ENCODE measurements at regions not wholly inside any gene's neighbourhood (a gene's known extent, or its start where the extent isn't known, plus 50 kb on each side); places are given as distances from the start of the nearest gene placed in this dataset.

DNA sequence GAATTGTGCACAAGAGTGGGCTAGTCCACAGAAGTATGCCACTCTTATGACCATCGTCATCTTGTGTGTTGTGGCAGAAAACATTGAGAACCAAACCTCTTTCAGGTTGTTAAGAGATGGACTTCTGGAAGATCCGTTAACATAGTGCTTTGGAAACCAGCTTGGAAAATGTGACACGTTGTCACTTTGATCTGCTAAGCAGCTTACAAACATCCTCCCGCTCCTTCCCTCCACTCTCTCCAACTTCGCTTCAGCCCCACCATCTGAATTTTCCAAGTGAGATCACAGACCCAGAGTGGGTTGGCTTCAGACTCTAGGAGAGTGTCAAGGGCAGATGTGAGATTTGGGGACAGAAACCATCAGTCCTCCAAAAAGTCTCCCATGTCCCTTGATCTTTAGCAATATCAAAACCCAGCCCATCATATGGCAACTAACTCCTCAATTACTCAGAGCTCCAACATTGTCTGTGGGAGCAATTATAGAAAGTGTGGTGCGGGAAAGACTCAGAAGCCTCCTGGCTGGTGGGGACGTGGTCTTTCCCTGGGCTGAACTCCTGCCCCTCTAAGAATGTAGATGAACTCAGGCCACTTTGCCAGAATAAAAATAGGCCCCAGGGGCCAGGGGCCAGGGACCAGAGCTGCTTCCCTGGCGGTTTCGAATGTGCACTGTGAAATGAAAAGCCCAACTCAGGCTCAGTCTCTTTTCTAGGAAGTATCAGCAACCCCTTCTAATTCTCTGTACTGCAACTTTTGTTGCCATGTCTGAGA, 129.5 kb downstream of the SLC38A6 start (continued):
- TF ChIP-seq, protein P1, sequence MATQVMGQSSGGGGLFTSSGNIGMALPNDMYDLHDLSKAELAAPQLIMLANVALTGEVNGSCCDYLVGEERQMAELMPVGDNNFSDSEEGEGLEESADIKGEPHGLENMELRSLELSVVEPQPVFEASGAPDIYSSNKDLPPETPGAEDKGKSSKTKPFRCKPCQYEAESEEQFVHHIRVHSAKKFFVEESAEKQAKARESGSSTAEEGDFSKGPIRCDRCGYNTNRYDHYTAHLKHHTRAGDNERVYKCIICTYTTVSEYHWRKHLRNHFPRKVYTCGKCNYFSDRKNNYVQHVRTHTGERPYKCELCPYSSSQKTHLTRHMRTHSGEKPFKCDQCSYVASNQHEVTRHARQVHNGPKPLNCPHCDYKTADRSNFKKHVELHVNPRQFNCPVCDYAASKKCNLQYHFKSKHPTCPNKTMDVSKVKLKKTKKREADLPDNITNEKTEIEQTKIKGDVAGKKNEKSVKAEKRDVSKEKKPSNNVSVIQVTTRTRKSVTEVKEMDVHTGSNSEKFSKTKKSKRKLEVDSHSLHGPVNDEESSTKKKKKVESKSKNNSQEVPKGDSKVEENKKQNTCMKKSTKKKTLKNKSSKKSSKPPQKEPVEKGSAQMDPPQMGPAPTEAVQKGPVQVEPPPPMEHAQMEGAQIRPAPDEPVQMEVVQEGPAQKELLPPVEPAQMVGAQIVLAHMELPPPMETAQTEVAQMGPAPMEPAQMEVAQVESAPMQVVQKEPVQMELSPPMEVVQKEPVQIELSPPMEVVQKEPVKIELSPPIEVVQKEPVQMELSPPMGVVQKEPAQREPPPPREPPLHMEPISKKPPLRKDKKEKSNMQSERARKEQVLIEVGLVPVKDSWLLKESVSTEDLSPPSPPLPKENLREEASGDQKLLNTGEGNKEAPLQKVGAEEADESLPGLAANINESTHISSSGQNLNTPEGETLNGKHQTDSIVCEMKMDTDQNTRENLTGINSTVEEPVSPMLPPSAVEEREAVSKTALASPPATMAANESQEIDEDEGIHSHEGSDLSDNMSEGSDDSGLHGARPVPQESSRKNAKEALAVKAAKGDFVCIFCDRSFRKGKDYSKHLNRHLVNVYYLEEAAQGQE (IDR thresholded peaks at IDR 0.05), result no peak
- no peak for TF ChIP-seq RAD21 (IDR thresholded peaks at IDR 0.05)

DNA sequence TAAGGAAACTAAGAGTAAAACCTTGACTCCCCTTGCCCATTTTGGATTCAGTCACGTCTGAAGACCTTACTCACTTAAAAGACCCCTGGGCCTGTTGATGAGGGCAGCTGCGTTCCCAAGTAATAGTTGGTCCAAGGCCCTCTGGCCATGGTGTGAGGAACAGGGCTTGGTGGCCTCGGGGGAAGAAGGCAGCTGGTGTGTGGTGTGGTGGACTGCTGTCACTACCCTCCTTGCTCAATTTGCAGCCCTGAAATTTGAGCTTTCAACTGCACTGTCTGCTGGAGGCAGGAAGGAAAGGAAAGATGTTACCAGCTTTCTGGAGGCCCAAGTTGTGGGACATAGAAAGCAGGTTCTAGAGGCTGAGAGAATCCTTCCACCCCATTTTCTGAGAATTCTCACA, 128.2 kb downstream of the SLC38A6 start:
- no peaks in the 10 kb centered on the region for H3K27me3 ChIP-seq (ENCODE audit: control insufficient read depth in 4 of 4, insufficient read depth in 4 of 4, low read length in 3 of 4)
- TF ChIP-seq TAF1 (conservative IDR thresholded peaks at IDR 0.05) (no peak), EGR1 (IDR thresholded peaks at IDR 0.05; ENCODE audit: low read depth in 2 of 2) (no peak), FOXA1 (IDR thresholded peaks at IDR 0.05) (no peak), RXRA (IDR thresholded peaks at IDR 0.05) (no peak)
- TF ChIP-seq, protein P2, sequence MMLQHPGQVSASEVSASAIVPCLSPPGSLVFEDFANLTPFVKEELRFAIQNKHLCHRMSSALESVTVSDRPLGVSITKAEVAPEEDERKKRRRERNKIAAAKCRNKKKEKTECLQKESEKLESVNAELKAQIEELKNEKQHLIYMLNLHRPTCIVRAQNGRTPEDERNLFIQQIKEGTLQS (IDR thresholded peaks at IDR 0.05), result no peak
- H3K4me1 ChIP-seq (ENCODE audit: control insufficient read depth in 4 of 4, insufficient read depth in 4 of 4, low read length in 3 of 4), result no peaks in the 10 kb centered on the region
- no peak overlapping the region for H3K4me3 ChIP-seq (ENCODE audit: low read depth in 1 of 3, low read length in 3 of 3)
- H3K9me3 ChIP-seq (ENCODE audit: control insufficient read depth in 4 of 4, low read length in 3 of 4), result no peaks in the 10 kb centered on the region
- DNase-seq (ENCODE audit: low spot score), result no peak
- H3K9ac ChIP-seq (ENCODE audit: low read depth in 1 of 2, low read length in 2 of 2), result no peak overlapping the region
- no peak overlapping the region for H3K27ac ChIP-seq (ENCODE audit: low read depth in 1 of 2, low read length in 2 of 2)
- 84% methylated on average over 3 of the region's 3 CpGs for WGBS
- H3K36me3 ChIP-seq (ENCODE audit: control insufficient read depth in 4 of 4, insufficient read depth in 3 of 4, low read depth in 1 of 4, low read length in 3 of 4), result no peaks in the 10 kb centered on the region

DNA sequence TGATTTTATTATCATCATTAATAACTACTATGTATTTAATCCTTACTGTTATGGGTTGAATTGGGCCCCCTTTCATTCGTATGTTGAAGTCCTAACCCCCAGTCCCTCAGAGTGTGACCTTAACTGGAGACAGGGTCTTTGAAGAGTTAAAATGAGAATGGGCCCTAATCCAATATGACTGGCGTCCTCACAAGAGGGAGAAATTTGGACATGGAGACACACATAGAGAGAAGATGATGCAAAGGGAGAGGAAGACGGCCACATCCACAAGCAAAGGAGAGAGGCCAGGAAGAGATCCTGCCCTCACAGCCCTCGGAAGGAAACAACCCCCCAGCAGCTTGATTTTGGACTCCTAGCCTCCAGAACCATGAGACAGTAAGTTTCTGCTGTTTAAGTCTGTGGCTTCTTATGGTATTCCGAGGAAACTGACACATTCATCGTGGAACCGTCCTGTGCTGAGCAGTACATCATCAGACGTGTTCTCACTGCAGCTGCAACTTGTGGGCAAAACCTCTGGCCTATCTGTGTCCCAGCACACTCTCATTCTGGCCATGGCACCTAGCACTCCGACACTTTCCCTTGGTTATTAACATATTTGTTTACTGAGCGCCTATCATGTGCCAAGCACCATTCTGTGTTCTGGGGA, 127.6 kb downstream of the SLC38A6 start:
- Histone ChIP-seq H3K27ac (ENCODE audit: low read depth in 1 of 2, low read length in 2 of 2) (no peak overlapping the region), H3K27me3 (ENCODE audit: control insufficient read depth in 4 of 4, insufficient read depth in 4 of 4, low read length in 3 of 4) (no peaks in the 10 kb centered on the region), H3K4me1 (ENCODE audit: control insufficient read depth in 4 of 4, insufficient read depth in 4 of 4, low read length in 3 of 4) (no peaks in the 10 kb centered on the region), H3K4me3 (ENCODE audit: low read depth in 1 of 3, low read length in 3 of 3) (no peak overlapping the region), H3K9ac (ENCODE audit: low read depth in 1 of 2, low read length in 2 of 2) (no peak overlapping the region), H3K9me3 (ENCODE audit: control insufficient read depth in 4 of 4, low read length in 3 of 4) (no peaks in the 10 kb centered on the region), H3K36me3 (ENCODE audit: control insufficient read depth in 4 of 4, insufficient read depth in 3 of 4, low read depth in 1 of 4, low read length in 3 of 4) (no peaks in the 10 kb centered on the region)
- no peak for DNase-seq (ENCODE audit: low spot score)
- 84% methylated on average over 10 of the region's 10 CpGs for WGBS
- TF ChIP-seq, protein P3, sequence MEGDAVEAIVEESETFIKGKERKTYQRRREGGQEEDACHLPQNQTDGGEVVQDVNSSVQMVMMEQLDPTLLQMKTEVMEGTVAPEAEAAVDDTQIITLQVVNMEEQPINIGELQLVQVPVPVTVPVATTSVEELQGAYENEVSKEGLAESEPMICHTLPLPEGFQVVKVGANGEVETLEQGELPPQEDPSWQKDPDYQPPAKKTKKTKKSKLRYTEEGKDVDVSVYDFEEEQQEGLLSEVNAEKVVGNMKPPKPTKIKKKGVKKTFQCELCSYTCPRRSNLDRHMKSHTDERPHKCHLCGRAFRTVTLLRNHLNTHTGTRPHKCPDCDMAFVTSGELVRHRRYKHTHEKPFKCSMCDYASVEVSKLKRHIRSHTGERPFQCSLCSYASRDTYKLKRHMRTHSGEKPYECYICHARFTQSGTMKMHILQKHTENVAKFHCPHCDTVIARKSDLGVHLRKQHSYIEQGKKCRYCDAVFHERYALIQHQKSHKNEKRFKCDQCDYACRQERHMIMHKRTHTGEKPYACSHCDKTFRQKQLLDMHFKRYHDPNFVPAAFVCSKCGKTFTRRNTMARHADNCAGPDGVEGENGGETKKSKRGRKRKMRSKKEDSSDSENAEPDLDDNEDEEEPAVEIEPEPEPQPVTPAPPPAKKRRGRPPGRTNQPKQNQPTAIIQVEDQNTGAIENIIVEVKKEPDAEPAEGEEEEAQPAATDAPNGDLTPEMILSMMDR (IDR thresholded peaks at IDR 0.05; ENCODE audit: low read depth, low read length, missing input control), result no peak

Data from liver (tissue), 8 donors.